Femur (tissue), 1 donor: ENCODE measurements at regions not wholly inside any gene's neighbourhood (a gene's known extent, or its start where the extent isn't known, plus 50 kb on each side); places are given as distances from the start of the nearest gene placed in this dataset.

Source experiments
- DNase-seq: peaks from one replicate; pipeline ENCODE4 v3.0.0-alpha.2; 2017

DNA sequence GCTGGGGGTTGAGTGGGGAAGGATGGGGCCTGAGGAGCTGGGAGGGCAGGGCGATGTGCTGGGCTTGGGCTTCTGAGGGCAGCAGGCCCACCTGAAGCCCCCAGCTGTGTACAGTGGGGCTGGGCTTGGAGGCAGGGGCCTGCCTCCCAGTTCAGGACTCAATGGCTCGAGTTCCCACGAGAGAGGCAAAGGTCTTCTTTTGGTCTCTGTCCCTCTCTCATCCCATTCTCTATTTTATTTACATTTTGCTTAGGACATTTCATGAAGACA is 180.6 kb downstream of the MACROH2A1 start:
- DNase-seq = no peak

DNA sequence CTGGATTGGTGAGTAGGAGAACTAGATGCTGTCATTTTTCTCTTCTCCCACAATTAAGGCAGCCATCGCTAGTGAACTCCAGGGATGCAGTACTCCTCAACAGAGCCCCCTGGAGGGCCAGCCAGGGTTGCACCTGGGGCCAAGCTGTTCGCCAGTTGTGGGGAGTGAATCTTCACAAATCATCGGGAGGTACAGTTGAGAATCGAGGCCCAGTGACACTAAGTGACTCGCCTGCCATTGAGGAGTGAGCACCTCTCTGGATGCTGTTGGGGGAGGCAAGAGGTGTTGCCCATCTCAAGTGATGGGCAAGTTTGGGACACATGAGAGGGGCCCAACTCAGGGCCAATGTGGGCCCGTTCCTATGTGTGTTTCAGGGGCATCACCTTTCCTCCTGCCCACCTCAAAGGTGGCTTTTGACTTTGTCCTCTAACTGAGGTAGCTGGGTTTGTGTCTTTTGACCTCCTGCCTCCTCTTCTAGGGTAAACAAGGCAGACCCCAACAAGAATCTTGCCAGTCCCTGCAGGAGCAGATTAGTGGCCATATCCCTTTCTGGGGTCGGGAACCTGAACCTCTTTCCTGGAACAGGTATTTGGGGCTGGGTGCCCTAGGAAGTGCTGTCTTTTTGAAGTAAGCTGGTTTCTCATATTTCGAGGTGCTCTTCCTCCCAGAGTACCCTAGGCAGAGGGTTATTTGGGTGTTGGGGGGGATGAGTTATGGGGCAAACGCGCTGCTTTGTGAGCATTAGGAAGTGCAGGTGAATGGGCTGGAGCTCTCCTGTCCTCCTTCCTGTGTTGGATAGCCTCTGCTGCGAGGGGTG is 181.2 kb downstream of the MACROH2A1 start:
- no peak for DNase-seq

DNA sequence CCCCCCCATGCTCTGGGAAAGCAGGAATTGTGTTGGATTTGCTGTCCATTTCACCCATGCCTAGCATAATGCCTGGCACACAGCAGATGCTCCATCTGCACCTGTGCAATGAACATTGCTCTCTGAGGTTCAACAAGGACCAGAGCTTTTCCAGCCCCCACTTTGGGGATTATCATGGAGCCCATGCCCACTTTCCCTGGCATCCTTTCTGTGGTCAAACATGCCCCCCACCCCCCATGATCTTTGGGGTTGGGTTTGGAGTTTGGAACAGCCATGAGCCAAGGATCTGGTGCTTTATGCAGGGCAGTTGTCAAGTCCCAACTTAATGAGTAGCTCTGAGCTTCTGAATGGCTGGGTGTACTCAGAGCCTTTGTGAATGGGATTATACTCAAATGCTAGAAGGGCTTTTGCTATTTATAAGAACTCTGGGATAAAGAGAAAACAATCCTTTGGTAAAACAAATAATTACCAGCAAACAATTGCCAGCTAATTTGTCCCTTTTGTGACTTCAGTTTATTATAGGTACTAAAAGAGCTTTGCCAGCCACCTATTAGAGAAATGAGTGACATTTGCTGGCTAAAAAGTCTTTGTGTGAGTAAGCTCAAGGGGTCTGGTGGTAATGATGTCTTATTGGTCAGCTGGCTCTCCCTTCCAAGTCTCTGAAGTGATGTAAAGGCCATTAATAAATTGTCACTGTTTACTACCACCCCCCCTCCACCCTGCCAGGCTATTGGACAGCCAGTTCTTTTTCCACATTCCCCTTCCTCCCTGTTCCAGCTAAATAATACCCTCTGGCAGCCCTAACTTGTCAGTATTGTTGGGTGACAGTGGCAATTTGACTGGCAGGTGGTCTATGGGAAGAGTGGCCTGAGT is 182.3 kb downstream of the MACROH2A1 start:
- DNase-seq = no peak

DNA sequence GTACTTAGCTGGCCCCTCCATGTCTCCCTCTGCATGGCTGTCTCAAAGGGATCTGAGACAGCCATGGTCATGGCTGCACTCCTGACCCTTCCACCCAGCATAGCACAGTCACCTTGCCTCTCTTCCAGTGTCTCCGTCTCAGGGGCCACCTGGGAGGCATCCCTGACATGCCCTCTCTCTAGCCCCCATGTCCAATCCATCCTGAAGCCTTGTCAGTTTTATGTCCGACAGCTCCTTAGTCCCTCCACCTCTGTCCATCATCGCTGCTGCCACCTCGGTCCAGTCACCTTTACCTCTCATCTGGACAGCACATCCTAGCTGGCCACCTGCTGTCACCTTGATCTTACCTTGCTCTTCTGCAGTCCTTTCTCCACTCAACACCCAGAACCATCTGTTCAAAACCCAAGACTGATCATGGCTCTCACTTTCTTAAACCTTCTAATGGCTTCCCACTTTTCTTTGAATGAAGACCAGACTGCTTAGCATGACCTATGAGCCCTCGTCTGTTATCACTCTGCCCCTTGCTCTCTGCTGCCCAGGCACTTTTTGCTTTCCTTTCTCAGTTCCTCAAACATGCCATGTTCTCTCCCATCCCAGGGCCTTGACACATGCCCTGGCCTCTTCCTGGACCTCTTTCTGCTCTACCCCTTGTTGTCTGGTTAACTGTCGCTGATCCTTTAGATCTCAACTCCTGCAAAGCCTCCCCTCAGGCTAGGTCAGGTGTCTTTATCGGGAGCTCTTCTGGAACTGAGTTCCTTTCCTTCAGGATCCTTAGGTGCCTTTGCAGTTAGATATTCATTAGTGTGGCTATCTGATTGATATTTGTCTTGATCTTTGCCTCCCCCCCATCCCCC is 181.8 kb upstream of the PITX1 start:
- peak; percentile 8 for DNase-seq

DNA sequence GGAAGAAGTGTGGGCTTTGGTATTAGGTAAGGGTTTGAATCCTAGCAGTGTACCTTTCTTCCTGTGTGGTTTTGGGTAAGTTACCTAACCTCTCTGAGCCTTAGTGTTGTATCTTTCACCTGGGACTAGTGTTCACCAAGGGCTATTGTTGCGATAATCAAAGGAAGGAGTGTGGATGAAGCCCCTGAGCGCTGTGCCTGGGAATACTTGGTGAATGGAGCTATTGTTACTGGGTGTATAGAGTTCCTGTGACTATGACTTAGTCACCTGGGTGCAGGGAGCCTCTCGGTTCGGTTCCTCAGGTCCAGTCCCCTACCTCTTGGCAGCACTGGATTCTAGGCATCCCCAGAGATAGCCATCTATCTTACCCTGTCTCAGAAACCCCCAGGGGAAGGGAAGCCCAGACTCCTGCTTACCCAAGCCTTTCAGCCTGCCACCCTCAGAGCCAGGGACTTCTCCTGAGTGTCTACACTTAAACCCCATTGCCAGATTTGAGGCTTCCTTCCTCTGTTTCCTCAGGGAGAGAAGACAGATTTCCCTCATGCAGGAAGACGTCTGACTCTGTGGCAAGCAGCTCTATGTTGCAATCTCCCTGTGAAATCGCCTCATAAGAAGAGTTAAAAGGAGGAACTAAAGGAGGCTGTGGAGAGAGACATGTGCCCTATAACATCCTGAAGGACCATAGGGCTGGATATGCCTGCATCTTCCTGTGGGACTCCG is 181.0 kb upstream of the PITX1 start:
- peak; percentile 18 for DNase-seq

DNA sequence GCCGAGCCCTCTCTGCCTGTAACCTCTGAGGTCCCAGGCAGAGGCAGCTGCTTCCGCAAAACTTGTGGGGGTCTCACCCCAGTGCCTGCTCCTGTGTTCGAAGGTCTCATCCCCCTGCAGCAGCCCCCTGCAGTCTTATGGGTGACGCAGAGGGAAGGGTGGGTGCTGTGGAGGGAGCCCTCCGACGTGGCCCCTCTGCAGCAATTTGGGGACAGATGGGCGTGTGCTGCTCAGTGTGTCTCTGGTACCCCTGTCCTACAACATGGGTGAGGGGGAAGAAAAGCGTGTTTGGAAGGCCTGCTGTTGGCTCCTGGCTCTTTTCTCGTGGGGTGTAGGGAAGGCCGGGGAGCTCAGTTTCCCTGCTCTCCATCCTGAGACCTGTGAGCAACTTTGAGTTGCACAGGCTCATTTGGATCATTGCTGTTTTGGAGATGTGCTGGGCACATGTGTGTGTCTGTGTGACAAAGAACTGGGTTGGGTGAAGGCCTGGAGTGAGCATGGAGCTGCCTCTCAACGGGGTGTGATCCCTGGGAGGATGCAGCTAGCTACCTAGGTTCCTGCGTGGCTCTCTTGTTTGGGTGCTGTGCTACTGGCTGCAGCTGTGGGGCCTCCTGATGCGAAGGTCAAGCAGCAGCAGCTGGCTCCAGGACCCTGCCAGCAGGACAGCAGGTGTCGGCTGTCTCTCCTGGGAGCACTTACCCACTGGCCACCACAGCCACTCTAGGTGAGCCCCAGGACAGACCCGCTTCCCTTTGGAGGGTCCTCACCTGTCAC is 179.6 kb upstream of the PITX1 start:
- peak; percentile 15 for DNase-seq

DNA sequence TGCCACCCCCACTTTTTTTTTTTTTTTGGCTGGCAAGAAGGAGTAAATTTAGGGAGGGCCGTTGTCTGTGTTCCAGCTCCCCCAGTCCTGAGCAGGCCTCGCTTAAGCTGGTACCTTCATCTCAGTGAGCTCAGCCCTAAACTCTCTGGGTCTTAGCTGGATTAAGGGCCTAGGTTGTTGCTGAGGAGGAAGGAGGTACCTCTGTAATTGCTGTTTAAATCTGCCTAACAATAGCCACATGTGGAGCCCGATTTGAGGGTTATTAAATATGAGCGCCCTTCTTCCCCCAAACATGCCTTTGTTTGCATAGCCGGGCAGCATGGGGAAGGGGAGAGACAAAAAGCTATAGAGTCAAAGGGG is 179.0 kb upstream of the PITX1 start:
- DNase-seq = no peak

DNA sequence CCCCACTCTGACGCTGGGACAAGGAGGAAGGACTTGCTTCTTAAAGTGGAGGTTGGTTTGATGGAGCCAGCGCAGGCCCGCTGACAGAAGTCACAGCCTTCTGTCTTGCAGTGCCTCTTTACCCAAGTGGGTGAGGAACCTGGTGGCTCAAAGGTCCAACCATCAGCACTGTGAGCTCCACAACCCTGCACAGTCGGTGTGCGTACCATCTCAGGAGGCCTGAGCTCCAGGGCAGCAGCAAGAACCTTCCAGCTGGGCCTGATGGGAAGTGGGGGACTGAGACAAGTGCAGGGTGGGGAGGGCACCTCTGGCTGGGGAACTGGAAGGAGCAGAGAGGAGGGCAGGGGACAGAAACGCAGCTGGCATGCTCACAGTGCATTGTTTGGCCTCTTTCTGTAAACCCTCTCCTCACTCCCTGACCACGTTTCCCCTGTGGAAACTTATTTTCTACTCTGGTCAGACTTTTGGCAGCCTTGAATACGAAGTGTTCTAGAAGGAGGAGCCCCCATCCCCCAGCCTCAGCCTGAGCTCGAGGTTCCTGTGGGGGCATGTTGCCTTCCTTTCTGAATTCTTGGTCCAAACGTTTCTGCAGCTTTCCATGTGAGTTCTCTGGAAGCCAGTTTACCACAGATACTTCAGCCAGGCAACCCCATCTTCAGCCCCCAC is 178.5 kb upstream of the PITX1 start:
- peak; percentile 43 for DNase-seq

DNA sequence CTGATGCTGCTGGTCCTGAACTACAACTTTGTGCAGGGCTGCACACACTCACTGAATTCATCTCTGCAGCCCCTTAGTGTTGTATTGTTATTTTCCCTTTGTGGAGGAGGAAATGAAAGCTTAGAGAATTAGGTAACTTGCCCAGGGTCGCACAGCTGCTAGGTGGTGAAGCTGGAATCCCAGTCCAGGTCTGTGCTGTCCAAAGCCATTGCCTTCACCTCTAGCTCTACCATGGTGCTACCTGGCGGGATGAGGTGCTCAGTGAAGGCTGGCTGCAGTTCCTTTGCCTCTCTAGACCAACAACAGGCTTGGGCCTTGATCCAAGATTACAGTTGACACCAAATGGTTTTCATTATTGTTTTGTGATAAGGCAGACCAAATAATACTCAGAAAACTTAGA is 177.8 kb upstream of the PITX1 start:
- no peak for DNase-seq

DNA sequence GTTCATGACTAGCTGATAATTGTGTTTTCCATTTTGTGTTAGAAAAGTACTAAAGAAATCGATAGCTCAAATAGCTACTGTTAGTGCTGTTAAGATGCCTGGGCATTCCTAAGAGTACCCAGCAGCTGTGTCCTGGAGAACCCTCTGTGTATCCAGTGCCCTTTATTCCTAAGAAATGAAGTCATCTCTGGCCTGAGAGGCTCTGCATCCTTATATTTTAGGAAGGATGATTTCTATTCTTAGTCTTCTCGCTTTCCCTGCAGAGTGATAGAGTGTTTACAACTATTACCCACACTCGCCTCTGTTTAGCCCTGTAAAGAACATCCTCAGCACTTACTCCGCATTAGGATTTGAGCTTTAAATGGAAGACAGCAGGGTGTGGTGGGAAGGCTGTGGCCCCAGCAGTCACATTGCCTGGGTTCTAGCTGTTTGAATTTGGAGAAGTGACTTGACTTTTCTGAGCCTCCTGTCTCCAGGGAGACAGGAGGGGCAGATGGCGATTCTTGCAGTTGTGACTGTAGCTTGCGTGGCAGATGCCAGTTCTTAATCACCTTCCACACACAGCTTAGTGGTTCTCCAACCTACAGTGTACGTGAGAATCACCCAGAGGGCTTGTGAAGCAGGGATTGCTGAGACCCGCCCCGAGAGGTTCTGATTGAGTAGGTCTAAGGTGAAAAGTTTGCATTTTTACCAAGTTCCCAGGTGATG is 177.2 kb upstream of the PITX1 start:
- DNase-seq = no peak

DNA sequence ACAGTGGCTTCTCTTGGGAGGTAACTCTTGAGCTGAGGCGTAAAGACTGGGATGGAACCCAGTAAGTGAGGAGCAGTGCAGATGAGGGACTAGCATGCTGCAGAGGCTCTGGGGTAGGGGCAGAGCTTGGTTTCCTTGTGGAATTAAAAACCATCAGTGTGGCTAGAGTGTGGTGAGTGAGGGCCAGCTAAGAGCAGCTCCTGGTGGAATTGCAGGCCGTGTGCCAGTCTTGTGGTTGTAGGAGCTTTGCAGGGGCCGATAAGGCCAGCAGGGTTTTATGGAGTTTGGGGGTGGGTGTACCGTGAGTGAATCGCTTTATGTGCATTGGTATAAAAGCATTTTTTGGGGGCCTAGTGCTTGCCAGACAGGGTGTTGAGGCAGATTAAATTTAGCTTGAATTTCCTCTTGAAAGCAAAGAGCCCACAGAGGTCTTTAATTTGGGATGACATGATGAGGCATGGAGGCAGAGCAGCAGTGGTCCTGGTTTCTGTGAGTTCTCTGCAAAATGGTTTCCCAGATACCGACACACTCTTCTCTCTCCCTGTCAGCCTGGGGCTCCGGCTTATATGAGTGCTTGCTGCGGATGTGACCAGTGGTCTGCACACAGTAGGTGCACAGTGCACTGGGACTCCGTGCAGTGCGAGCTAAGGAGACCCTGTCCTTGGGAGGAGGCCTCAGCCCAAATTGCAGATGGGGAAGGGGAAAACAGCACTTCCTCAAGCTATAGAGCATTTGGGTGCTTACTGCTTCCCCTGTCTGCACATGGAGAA is 176.4 kb upstream of the PITX1 start:
- DNase-seq = peak; percentile 31

DNA sequence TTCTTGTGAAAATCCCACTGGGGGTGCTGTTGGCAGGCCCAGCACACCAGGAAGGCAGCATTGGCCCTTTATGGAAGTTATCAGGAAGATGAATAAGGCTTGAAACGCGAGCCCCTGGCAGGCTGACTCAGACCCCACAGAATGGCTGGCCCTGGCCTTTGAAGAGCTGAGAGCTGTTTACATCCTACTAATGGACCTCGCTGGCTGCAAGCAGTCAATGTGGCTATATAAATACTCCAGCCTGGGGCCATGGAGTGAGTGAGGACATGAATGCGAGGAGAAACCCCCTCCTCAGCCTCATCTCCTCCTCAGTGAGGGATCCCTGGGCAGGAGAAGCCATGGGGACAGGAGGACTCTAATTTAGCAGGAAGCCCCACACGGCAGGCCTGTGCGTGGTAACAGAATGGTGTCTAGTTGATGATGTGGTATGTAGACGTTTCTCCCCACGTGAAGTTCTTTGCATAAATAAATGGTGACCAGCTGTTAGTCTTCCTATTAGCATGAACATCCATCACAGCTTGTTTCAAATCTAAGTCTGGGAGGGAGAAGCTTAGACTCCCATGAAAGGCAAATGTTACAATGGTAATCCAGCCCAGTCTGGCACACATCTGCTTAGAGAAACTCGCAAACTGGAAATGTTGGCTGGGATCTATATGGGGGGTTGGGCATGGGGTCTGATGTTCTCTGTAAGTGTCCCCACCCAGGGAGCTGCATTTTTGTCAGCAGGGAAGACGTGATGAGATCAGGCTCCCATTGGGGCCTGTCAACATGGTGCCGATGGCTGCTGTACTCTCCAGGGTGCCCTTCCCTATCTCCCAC is 175.1 kb upstream of the PITX1 start:
- DNase-seq = peak; percentile 43

DNA sequence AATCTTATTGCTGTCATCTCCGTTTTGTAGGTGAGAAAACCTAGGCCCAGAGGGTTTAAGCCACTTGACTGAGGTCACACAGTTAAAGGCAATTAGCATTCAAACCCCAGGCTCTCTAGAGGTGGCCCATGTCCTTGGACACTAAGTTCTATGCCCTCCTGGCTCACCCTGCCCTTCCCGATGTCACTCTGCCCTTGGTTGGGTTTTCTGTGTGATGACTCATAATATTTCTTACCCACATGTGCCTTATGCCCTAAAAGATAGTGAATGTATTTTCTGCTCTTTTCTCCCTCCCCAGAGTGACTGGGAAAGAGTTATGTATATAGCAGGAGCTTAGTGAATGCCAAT is 174.5 kb upstream of the PITX1 start:
- no peak for DNase-seq

DNA sequence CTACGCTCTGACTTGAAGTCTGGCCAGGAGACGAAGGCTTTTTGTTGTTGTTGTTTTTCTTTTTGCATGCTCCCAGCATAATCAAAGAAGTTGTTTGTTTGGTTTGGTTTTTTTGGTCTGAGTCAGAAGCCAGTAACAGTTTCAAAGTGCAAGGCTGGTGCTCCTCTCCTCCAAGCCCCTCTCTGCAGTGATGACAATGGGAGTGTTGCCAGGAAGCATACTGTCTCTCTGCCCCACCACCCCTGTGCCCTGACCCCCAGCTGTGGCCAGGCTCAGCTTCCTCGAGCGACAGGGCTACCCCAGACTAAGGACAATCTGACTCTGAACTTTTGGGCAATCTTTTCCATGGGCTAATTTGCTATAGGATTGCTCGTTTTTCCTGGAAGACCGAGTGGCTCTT is 173.8 kb upstream of the PITX1 start:
- peak; percentile 6 for DNase-seq

DNA sequence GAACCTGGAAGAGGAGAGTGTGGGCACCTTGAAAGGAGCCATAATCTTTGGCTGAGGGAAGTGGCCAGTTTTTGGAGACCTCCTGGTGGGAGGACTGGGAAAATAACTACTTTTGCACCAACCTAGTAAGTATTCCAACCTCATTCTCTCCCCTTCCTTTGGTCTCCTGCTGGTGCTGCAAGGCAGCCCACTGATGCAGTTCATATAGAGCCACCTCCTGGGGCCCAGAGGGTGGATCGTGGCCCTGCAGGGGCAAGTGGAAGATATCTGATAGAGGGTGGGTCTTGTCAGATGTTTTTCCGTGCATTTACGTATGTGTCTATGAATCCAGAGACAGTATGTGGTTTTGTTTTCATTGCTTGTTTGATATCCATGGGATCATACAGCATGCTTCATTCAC is 172.8 kb upstream of the PITX1 start:
- DNase-seq = no peak

DNA sequence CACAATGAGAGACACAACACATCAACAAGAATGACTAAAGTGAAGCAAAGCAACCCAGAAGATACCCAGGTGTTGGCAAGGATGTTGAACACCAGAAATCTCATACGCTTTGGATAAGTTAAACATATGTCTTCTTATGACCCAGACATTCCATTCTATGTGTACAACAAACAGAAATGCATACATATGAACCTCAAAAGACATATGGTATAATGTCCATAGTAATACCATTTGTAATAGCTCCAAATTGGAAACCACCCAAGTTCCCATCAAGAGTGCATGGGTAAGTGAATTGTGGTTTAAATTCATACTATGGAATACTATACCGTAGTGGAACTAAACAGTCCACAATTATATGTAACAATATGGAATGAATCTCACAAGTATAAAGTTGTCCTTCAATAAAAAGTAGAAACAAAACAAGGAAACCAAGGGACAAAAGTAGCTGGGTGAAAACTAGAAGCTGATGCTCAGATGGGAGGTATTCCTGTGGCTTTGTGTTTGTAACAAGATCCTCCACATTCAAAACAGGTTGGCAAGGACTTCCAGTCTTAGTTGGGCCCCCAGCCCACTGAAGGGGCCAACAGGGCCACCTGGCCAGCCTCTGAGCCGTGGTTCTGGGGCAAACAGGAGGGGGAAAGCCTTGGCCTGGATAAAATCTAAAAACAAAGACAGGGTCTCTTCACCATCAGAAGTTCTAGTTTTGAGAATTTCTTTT is 171.8 kb upstream of the PITX1 start:
- no peak for DNase-seq

DNA sequence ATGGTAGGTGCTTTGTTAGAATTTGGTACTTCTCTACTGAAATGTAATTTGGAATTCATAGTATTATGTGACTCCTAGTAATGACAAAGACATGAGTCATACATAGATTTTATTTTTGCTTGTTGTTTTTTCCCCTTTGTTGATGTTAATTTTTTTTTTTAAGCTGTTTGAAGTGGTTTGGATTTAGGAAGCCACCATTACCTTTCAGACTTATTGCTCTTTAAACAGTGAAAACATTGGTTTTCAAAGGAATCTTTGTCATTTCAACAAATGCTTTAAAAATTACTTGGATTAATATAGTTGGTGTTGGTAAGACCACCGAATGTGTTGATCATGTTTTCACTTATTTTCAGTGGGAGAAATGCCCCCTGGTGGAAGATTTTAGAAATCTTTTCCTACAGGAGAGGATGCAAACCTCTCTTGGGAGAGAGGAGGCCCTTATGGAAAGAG is 170.1 kb upstream of the PITX1 start:
- DNase-seq = no peak

DNA sequence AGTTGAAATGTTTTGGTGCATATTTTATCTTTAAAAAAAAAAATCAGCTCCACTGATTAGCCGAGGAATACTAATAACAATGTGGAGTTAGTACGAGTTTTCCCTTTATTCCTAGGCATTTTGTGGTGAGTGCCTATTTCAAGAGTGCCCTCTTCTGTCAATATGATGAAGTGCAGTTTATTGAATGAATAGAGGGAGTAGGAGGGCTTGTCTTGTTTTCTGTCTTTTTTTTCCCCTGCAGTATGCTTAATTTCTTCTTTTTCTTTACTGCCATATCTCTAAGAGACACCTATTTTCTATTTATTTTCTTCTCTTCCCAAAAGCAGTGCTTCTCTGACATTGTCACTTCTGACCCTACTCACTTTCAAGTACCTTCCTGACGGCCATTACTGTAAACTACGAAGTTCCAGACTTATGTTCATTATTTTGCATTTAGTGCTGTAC is 169.6 kb upstream of the PITX1 start:
- no peak for DNase-seq
